Skeletal muscle satellite cell (primary cell): ENCODE measurements at regions not wholly inside any gene's neighbourhood (a gene's known extent, or its start where the extent isn't known, plus 50 kb on each side); places are given as distances from the start of the nearest gene placed in this dataset.

Source experiments
- H3K27me3 ChIP-seq: 2 replicates; pipeline ENCODE4 v1.7.0; 2013; ENCODE audit warnings: low read length; ENCODE audit not compliant: control insufficient read depth, insufficient read depth
- H3K36me3 ChIP-seq: 2 replicates; pipeline ENCODE4 v1.7.0; 2013; ENCODE audit warnings: mild to moderate bottlenecking, control low read depth, low read length; ENCODE audit not compliant: insufficient read depth
- H3K4me1 ChIP-seq: 2 replicates; pipeline ENCODE4 v1.7.0; 2013; ENCODE audit warnings: low read length; ENCODE audit not compliant: control insufficient read depth, insufficient read depth
- H3K4me2 ChIP-seq: 2 replicates; pipeline ENCODE4 v1.7.0; 2013; ENCODE audit warnings: mild to moderate bottlenecking, low read length
- H3K4me3 ChIP-seq: 2 replicates; pipeline ENCODE4 v1.7.0; 2013; ENCODE audit warnings: low read length
- H3K9ac ChIP-seq: 2 replicates; pipeline ENCODE4 v1.7.0; 2013; ENCODE audit warnings: mild to moderate bottlenecking, low read depth, low read length, moderate library complexity
- H3K9me3 ChIP-seq: replicated peaks from 2 replicates; pipeline ENCODE4 v1.7.0; 2013; ENCODE audit warnings: mild to moderate bottlenecking, control low read depth, low read length

DNA sequence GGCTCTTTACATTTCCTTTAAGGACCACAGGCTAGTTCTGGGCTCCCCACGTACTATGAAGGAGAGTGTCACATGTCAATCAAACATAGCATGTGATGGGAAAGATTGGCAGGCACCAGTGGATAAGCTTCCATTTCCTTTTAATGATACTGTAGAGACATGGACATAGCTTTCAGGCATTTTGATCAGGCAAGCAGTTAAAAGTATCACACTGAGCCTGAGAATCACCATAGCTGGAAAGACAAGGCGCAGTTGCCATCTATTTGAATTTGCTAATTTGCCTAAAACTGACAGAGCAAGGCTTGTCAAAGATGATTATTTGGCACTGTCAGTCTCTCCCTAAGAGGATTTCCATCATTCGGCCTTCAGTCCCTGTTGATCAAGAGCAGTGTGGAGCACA lies 263.4 kb upstream of the TAC1 start:
- H3K27me3 ChIP-seq: no peaks in the 10 kb centered on the region
- no peak overlapping the region for H3K9ac ChIP-seq
- no peak overlapping the region for H3K4me3 ChIP-seq
- no peaks in the 10 kb centered on the region for H3K4me1 ChIP-seq
- H3K36me3 ChIP-seq: no peaks in the 10 kb centered on the region
- no peak overlapping the region for H3K4me2 ChIP-seq
- H3K9me3 ChIP-seq: no peaks in the 10 kb centered on the region

DNA sequence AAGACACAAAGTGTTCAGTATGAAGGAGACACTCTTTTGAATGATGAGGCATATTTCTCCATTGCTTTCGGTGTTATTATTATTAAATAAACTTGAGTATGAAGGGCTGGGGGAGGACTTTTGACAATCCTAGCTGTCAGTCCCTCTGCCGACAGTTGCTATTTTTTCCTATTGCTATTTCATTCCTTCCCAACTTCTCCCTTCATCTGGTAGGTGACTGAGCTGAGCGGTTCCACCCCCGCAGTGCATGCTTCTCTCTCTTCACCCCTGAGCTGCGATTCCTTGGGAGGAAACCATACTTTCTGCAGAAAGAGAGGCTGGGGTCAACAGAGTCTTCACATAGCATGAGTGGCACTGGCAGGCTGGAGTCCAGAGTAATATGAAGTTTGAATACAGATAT lies 261.2 kb upstream of the TAC1 start:
- no peaks in the 10 kb centered on the region for H3K36me3 ChIP-seq
- H3K9me3 ChIP-seq: no peaks in the 10 kb centered on the region
- no peak overlapping the region for H3K4me3 ChIP-seq
- H3K4me2 ChIP-seq: no peak overlapping the region
- no peak overlapping the region for H3K9ac ChIP-seq
- no peaks in the 10 kb centered on the region for H3K4me1 ChIP-seq
- no peaks in the 10 kb centered on the region for H3K27me3 ChIP-seq

DNA sequence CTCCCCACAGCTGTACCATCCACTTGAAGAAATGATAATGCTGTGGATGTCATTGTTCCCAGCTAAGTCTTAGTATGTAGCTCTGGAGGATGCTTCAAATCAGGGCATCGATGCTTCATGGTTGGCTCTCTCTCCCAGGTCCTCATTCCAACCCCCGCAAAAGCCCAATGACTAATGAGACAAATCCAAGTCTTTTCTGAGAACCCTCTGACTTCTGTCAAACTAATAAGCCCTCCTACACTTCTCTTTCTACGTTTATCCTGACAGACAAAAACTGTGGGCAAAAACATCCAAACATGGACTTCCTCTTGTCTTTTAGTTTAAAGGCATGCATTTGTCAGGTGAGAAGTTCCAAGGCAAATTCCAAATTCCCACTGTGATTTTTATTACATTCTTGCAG lies 260.4 kb upstream of the TAC1 start:
- no peaks in the 10 kb centered on the region for H3K36me3 ChIP-seq
- H3K9ac ChIP-seq: no peak overlapping the region
- no peaks in the 10 kb centered on the region for H3K4me1 ChIP-seq
- H3K4me3 ChIP-seq: no peak overlapping the region
- H3K27me3 ChIP-seq: no peaks in the 10 kb centered on the region
- no peaks in the 10 kb centered on the region for H3K9me3 ChIP-seq
- no peak overlapping the region for H3K4me2 ChIP-seq

DNA sequence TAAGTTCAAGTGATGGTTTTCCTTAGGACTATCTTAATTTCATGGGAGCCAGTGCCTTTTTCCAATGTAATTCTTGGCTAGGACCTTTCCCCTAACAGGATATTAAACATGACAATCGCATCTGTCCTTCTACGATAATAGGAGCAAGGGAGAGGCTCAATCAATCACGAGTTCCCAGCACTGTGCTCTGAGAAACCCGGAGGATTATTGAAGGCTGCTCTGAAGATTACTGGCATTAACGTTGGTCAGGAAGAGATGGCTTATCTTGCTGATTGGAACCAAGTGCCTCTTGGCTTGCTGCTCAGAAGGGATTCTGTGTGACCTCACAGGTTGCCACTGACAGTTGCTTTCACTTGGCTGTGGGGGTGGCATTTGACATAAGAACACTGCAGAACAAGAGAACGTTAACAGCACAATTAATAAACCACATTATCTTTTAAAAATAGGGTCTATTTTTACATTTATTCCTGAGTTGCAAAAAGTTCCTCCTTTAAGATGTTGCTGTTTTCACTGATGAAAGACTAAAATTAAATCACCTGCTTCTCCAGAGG lies 252.1 kb upstream of the TAC1 start:
- no peaks in the 10 kb centered on the region for H3K36me3 ChIP-seq
- peaks cover 3% of the 10 kb centered on the region for H3K9me3 ChIP-seq
- H3K9ac ChIP-seq: no peak overlapping the region
- no peaks in the 10 kb centered on the region for H3K4me1 ChIP-seq
- no peak overlapping the region for H3K4me3 ChIP-seq
- H3K27me3 ChIP-seq: no peaks in the 10 kb centered on the region
- no peak overlapping the region for H3K4me2 ChIP-seq

DNA sequence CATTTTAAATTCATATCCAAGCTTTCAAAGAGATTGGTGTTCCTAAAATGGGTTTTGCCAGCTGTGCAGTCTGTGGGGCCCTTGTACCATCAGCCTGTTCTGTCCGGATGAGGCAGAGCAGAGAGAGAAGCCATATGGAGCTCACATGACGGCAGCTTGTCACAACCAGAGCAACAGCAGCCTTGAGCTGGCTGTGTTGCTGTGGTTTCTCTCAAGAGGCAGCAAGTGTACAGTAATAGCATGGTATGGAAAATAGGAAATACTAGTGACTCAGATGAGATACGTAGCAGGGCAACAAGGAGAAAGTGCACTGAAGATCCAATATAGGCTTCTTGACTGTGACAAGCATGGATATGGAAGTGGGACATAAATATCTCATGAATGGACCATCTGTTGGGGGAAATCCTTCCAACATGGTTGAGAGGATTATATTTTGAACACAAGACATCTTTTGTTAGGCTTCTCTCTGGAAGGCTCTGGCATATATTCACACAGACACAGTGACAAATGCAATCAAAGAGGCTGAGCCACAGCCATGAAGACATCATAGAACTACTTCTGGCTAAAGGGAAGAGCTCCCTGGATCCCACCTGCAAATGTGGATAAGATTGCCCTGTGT lies 251.0 kb upstream of the TAC1 start:
- Histone ChIP-seq H3K36me3 (no peaks in the 10 kb centered on the region), H3K9me3 (peaks cover 3% of the 10 kb centered on the region), H3K4me2 (no peak overlapping the region), H3K4me3 (no peak overlapping the region), H3K27me3 (no peaks in the 10 kb centered on the region), H3K9ac (no peak overlapping the region), H3K4me1 (no peaks in the 10 kb centered on the region)

DNA sequence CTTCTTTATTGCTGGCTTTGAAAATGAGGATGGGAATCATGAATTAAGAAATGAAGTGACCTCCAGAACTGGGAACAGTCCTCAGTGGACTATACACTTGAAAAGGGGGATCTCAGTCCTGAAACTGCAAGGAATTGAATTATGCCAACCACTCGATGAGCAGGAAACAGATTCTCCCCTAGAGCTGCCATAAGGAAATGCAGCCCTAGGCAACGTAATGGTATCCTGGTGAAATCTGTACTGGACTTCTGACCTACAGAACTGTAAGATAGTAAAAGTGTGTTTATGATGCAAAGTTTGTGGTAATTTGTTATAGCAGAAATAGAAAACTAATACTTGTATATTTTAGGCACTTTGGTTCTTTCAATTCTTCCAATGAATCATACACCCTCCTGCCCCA lies 236.4 kb upstream of the TAC1 start:
- Histone ChIP-seq H3K27me3 (no peaks in the 10 kb centered on the region), H3K4me3 (no peak overlapping the region), H3K4me1 (no peaks in the 10 kb centered on the region), H3K36me3 (no peaks in the 10 kb centered on the region), H3K9ac (no peak overlapping the region), H3K9me3 (no peaks in the 10 kb centered on the region), H3K4me2 (no peak overlapping the region)

DNA sequence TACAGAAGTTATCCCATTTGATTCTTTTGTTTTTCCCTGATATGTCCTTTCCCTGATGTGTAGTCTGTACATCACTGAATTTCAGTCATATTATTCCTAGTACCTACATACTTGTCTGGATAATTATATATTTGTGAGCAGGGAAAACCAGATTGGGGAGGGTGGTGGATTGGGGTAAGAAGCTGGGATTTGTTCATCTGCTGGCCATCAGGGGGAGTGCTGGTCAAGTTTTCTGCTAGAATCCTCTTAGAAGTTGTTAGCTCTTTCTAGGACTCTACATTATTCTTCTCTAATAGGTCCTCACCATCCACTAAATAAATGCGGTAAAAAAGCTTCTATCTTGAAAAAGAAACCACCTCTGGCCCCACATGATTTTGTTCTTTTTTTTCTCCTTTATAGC lies 232.7 kb upstream of the TAC1 start:
- Histone ChIP-seq H3K27me3 (no peaks in the 10 kb centered on the region), H3K9me3 (no peaks in the 10 kb centered on the region), H3K9ac (no peak overlapping the region), H3K4me1 (no peaks in the 10 kb centered on the region), H3K4me2 (no peak overlapping the region), H3K36me3 (no peaks in the 10 kb centered on the region), H3K4me3 (no peak overlapping the region)

DNA sequence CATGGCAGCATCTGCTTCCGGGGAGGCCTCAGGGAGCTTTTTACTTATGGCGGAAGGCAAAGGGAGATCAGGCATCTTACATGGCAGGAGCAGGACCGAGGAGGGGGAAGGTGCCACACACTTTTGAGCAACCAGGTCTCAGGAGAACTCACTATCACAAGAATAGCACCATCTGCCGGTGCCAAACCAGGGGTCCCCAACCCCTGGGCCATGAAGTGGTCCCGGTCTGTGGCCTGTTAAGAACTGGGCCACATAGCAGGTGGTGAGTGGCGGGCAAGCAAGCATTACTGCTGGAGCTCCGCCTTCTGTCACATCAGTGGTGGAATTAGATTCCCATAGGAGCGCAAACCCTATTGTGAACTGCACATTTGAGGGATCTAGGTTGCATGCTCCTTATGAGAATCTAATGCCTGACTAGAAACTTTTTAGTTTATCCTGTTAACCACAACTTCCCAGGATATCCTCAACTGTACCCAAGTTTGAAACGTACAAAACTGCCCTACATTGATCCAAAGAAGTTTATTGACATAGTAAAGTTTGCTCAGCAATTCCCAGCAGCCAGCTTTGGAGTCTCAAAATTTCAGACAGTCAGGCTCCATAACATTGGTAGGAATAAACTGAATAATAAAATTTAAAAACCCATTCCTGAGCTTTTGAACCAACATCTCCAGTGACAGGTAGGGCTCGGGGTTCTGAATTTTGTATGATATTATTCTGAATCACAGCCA lies 228.4 kb upstream of the TAC1 start:
- no peak overlapping the region for H3K4me2 ChIP-seq
- H3K4me3 ChIP-seq: no peak overlapping the region
- H3K4me1 ChIP-seq: no peaks in the 10 kb centered on the region
- H3K27me3 ChIP-seq: no peaks in the 10 kb centered on the region
- no peaks in the 10 kb centered on the region for H3K36me3 ChIP-seq
- H3K9me3 ChIP-seq: no peaks in the 10 kb centered on the region
- no peak overlapping the region for H3K9ac ChIP-seq

DNA sequence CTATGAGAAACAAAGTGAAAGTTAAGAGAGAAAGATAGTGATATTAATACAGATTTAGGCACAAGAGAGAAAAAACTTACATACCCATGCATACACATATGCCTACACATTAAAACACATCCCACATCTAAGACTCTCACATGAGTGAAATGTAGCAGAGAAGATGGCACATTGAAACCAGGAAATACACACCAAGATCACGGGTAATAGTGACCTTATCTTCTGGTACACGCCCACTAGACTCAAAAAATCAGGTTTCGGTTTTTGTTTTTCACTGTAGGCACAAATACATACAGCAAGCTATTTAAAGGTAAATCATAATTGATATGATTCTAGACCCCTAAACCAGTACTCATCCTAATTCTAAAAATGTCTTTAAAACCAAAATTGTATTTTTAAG lies 225.2 kb upstream of the TAC1 start:
- Histone ChIP-seq H3K27me3 (no peaks in the 10 kb centered on the region), H3K4me3 (no peak overlapping the region), H3K9me3 (no peaks in the 10 kb centered on the region), H3K4me2 (no peak overlapping the region), H3K9ac (no peak overlapping the region), H3K4me1 (no peaks in the 10 kb centered on the region), H3K36me3 (no peaks in the 10 kb centered on the region)

DNA sequence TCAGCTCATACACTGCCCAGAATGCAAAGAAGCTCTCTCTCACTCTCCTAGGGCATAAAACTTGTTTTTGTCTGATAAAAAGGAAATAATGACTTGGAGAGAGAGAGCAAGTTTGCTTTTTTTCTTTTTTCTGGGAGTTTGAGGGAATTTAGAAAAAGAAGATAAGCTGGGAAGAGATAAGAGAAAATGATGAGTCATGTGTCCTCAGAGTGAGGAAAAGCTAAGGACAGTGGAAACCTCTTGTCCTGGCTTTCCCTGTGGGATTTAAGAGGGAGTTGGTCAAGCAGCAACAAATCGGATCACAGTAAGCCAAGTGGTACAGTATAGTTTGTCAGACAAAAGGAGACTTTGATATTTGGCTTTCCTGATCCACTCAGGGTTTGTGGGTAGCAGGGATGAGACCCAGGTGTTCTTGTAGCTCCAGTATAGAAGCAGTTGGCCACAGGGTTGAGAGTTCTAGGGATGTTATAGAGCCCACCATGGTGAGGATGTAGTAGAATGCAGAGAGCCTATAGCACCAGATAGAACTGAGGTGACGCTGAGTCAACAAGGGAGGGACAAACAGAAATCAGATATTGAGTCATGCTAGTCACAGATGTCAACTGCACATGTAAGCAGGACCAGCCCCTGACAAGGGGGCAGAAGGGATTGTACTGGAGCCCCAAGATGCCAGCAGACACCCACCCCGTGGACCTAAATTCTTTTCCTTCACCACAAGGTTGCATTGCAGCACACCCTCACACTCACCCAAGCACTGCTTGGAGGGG lies 219.3 kb upstream of the TAC1 start:
- no peak overlapping the region for H3K4me2 ChIP-seq
- H3K9ac ChIP-seq: no peak overlapping the region
- no peaks in the 10 kb centered on the region for H3K9me3 ChIP-seq
- H3K4me1 ChIP-seq: no peaks in the 10 kb centered on the region
- H3K27me3 ChIP-seq: no peaks in the 10 kb centered on the region
- no peak overlapping the region for H3K4me3 ChIP-seq
- H3K36me3 ChIP-seq: no peaks in the 10 kb centered on the region

DNA sequence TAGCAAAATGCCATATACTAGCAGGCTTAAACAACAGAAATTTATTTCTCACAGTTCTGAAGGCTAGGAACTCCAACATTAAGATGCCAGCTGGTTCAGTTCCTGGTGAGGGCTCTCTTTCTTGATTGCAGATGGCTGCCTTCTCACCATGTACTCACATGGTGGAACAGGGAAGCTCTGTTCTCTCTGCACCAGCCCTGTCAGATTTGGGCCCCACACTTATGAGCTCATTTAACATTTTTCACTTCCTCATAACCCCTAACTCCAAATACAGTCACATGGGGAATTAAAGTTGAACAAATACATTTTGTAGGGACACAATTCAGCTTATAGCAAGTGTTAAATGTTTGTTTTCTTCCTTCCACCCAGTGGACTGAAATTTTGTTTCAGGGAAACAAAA lies 218.6 kb upstream of the TAC1 start:
- Histone ChIP-seq H3K4me3 (no peak overlapping the region), H3K9me3 (no peaks in the 10 kb centered on the region), H3K4me1 (no peaks in the 10 kb centered on the region), H3K27me3 (no peaks in the 10 kb centered on the region), H3K4me2 (no peak overlapping the region), H3K36me3 (no peaks in the 10 kb centered on the region), H3K9ac (no peak overlapping the region)
